Activated gamma-delta T cell treated with anti-CD3 and anti-CD28 coated beads, Interleukin-2, amount 50 U/mL, for 16 hours (primary cell): ENCODE measurements at regions not wholly inside any gene's neighbourhood (a gene's known extent, or its start where the extent isn't known, plus 50 kb on each side); places are given as distances from the start of the nearest gene placed in this dataset.
"Not testable (repeated sequence)": the region's sequence is repeated elsewhere in the genome, so short reads cannot be mapped to it uniquely, and the experiment has no call there.

Source experiments
- DNase-seq: peaks from one replicate; pipeline ENCODE4 v3.0.0-alpha.2; 2020; ENCODE audit warnings: low read depth

DNA sequence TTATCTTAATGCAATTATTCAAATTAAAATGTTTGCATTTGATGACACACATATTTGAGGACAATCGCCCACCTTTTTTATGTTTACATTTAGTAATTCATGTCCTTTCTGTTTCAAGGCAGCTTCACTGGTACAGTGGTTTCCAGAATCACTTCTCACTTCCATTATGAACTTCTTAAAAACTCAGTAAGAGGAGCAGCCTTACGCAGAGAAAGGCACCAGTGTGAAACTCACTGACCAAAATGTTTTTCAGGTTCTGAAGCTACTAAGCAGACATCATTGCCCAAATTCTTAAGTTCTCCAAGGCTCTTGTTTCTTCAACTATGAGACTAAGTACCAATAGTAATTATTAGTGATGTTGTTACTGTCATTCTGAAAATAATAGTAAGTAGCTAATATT lies 353.1 kb upstream of the CXADR start:
- no peak for DNase-seq

DNA sequence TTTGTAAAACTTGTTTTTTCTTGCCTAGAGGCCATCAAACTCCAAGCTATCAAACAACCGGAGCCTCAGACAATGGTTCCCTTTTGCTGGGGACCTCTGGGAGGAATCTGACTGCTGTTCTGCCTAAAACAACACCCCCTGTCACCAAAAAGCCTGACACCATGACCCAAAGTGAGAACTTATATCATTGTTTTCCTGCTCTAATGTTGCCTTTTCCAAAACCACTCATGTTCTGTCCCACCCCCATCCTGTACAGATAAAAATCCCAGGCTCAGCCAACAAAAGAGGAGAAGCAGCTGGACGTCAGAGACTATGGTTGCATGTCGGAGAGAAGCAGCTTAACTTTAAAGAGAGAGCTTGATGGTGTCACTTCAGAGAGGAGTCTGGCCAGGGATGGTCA lies 327.2 kb upstream of the CXADR start:
- no peak for DNase-seq

DNA sequence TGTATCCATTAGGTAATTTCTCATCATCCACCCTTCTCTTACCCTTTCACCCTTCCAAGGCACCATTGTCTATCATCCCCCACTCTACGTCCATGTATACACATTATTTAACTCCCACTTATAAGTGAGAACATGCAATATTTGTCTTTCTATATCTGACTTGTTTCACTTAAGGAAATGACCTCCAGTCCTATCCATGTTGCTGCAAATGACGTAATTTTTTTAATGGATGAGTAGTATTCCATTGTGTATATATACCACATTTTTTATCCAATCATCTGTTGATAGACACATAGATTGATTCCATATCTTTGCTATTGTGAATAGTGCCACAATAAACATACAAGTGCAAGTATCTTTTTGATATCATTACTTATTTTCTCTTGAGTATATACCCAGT lies 322.9 kb upstream of the CXADR start:
- DNase-seq, result no peak

DNA sequence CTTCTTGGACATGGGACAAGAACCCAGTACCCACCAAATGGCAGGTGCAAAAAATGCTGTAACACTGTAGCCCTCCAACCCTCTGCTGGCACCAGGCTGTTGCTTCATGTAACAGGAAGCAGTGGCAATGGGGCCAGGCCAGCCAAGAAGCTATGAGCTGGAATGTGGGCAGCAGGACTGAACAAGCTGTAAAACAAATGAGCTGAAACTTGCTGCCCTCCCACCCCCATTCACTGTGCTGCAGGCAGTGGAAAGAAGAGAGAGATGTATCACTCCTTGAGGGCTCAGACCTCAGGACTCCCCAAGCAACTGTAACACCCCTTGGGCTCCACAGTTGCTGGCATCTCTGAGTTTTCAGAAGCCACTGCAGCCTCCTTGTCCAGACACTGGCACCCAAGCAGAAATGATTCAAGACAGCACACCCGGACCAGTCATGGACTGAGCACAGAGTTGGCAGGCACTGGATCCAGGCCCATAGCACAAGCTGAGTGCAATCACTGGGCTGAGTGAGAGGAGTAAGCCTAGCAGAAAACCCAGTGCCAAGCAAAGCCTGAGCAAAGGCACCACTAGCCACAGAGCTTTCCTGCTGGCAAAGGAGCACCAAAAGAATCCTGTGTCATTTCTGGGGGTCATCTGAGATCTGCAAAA lies 321.4 kb upstream of the CXADR start:
- no peak for DNase-seq

DNA sequence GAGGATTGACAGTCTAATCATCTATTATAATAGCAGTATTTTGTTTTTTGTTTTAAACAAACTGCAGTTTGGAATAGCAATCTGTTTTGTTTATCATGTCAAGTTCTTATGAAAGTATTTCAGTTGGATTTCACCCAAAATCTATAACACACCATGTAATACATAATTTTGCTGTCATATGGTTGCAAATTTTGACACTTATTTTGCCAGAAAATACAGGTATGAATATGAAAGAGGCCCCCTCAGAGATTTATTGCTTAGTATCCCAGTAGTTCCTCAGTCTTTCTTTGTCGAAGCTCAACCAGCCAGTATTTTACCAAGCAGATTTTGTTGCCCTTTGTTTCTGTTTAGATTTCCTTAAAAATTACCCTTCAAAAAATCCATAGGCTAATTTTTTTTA lies 317.5 kb upstream of the CXADR start:
- DNase-seq, result no peak

DNA sequence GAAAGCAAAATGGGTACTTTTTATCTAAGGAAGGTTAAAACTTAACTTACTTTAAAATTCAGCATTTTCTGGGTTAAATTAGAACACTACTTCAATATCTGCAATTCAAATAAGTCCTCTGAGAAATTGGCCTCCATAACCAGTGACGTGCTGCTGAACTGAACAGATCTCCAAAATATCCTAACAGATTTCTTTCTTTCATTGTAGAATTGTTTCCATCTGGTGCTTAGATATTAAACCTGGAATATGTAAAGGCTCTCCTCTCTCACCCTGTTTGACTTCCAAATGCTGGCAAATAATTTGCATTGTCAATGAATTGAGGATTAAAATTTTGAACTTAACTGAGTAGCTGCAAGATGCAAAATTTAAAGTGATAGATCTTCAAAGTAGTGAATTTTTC lies 316.9 kb upstream of the CXADR start:
- no peak for DNase-seq

DNA sequence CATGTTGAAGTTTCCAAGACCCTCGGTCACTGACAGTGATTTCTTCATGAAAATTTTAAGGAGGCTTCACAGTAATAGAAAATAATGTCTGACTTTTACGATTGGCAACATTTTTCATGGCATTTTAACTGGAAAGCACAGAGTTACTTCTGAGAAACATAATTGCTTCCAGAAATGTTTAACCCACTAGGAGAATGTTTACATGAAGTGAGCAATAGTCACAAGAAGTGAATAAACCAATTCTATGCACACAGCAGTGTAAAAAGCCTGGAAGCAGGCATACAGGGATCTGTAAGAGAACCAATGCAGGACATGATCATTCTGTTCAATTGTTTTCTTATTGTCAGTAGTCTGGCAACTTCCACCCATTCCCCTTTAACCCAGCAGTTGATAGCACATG lies 316.2 kb upstream of the CXADR start:
- no peak for DNase-seq

DNA sequence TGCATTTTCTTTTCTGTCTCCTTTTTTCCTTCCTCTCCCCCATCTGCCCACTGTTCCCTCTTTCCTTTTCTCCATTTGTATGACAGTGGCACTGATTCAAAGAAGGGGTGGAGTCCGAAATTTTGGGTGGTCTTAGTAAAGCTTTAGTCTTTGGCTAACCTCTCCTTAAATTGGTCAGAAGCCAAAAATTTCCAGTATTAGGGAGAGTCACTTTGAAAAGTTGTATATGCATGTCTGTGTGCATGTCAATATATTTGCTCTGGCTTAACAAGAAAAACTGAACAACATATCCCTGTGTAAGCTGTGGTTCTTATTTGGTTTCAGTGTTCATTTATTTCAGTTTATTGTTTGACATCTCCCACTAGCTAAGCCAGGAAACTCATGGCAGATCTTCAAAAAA lies 314.8 kb upstream of the CXADR start:
- DNase-seq, result no peak

DNA sequence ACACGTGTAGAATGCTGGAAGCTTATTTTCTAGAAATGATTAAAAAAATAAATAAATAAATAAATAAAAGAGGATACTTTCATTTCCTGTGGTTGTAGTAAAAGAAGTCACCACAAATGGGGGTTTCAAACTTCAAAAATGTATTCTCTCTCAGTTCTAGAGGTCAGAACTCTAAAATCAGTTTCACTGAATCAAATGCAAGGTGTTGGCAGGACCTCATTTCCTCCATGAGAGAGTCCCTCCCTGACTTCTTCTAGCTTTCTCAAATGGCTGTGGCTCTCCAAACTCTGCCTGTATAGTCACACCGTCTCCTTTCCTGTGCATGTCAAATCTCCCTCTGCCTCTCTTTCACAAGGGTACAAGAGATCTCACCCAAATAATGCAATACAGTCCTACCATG lies 312.6 kb upstream of the CXADR start:
- DNase-seq, result no peak

DNA sequence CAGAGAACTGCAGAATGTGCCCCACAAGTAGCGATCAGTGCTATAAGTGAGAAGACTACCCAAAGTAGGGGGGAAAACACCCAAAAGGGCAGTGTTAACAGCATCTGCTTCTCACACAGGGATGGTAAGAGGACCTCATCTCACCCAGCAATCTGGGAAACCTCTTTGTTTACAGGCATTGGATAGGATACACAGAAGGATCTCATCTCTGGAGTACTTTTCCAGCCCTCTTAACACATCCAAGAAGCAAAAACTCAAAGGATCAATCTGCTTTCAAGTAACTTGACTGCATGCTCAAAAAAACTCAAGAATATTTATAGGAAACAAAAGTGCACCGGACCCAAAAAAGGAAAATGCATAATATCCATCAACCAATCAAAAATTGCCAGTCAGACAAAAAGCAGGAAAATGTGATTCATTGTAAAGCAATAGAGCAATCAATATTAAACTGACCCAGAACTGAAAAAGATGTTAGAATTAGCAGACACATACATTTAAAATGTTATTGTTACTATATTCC lies 311.0 kb upstream of the CXADR start:
- DNase-seq, result no peak

DNA sequence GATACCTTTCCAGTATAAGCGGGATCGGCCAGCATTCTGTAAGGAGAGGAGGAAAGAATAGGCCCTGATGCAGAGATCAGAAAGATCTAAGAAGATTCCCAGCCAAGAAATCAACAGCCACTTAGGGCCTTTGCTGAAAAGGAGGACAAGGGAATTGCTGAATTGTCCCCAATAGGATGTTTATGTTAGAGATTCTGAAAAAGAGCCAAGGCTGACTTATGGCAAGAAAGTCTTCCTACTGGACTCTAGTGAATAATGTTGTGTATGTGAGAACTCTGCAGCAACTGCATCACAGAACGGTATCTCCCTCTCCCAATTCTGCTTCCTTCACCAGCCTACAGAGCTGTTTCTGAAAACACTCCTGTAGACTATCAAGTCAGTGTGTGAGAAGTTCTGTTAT lies 298.0 kb upstream of the CXADR start:
- no peak for DNase-seq

DNA sequence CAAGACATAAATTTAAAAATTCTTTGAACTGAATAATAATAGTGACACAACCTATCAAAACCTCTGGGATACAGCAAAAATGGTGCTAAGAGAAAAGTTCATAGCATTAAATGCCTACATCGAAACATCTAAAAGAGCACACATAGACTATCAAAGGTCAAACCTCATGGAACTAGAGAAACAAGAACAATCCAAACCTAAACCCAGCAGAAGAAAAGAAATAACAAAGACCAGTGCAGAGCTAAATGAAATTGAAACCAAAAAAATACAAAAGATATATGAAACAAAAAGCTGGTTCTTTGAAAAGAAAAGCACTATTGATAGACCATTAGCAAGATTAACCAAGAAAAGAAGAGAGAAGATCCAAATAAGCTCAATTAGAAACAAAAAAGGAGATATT lies 293.8 kb upstream of the CXADR start:
- DNase-seq, result not testable (repeated sequence)

DNA sequence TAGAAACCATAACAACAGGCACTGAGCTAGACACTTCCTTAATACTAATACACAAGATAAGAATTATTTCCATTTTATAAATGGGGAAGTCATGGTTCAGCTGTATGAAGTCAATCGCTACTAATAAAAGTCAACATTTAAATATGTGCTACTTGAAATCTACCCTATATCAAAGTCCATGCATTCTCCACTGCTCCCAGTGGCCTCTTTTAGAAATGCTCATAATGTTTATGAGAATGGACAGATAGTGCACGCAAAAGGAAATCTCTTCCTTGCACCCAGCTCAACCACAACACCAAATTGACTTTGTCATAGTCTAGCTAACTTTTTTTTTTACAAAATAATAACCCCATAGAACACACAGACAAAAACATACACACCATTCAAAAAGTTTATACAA lies 281.7 kb upstream of the CXADR start:
- no peak for DNase-seq

DNA sequence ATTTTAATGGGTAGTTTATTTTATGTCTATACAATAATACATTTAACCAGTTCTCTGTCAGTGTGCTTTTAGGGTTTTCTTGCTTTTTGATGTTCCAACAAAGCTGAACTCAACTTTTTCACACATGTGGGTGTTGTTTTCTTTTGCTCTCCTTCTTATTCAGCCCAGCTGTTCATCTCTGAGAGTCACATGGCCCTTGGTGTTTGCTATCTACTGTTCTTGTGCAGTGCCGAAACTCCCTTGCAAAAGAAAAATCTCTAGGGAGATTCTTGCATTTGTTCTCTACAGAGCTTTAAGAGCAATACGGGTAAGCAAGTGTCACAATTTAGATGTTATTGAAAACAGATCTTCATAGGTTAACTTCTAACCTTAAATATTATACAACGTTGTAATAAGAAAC lies 281.1 kb upstream of the CXADR start:
- DNase-seq, result no peak

DNA sequence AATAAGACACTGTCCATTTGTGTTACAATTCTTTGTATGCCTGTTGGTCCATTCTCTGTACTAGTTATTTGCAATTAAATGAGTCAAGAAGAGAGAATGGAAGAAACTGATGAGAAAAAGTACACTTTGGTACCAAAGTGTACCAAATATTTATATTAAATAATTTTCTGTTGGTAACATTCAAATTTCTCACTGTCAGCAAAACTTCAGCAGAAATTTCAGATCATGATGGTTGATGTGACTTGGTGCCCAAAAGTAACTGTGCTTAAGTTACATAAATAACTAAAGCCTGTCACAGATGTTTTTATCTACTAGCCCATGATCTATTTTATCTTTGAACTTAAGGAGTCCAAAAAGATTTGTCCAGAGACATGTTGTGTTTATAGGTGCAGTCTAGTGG lies 274.4 kb upstream of the CXADR start:
- DNase-seq, result no peak

DNA sequence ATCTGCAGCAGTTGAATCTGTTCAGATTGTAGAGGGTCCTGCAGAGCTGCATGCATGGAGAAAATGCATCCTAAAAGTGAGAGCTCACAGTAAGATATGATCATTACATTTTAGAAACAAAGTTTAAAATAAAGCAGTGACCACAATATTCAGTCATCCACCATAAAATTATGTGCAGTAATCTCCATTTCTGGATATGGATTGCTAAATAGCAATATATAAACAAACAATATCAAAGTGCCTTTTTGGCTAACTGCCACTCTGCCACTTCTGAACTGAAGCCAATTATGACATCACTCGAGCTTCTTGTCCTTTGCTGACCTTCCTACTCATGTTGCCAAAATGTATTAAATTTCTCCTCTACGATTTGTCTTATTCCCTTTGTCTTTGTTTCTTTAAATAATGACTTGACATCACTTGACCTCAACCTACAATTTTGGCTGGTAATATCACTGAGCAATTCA lies 262.0 kb upstream of the CXADR start:
- DNase-seq, result no peak

DNA sequence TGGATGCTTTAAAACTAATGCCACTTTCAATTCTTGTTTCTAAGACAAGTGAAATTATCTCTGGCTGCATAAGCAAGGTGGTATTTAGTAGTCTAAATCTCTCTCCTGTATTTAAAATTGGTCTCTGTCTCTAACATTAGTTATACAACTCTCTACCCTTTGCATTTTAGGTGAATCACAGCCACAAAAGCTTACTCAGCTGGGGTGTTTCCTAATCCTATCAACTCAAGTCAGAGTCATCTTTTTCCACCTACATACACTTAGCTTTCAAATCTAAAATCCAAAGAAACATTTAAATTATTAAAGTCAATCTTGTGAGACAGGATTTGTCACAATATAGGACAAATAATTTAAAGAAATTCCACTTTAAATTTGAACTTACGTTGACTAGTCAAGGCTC lies 255.1 kb upstream of the CXADR start:
- no peak for DNase-seq

DNA sequence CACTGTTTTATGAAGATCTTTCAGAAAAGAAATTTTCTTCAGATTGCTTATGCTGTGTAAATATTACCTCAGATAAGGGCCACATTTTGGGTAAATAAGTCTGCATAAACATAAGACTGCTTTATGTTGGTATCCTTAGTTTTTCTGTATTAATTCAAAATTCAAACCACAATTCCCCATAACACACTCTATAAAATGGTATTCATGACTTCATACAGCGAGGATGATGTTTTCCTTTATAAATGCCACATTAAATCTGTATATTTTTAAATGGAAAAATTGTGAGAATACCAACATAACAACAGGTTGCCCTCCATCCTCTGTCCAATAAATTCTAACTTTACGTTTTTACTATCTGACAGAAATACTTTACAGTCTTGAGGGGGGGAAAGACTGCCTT lies 248.7 kb upstream of the CXADR start:
- no peak for DNase-seq

DNA sequence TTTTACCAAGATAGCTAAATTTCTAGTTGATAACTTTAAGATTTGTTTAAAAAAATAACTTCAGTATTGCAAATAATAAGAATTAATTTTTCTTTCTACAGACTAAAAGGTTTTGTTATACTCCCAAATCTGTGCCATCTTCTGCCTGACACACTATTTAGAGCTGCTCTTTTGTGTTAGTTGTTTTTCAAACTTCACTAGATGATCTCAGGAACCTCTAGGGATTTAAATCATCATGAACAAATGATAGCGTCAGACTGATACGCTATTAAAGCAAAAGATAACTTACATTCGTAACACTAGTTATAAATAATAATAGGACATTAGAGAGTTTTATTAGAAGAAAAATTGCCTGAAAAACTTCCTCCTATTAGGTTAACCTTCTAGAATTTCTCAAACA lies 243.1 kb upstream of the CXADR start:
- no peak for DNase-seq

DNA sequence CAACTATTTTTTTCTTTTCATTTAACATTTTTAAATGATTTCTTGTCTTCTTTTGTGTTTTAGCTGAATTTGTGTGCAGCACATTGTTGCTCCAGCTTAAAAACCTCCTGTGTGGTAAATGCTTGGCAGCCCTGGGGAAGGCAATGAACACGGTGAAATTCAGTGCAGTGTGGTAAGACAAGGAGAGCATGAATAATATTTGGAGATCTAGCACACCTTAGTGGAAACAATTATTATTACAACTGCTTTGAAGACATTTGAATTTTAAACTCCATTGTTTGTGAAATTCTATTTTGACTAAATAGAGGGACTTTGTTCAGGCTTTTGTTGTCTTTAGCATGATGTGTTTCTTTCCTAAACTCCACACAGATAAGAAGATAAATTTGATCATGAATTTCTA lies 242.6 kb upstream of the CXADR start:
- DNase-seq, result no peak

DNA sequence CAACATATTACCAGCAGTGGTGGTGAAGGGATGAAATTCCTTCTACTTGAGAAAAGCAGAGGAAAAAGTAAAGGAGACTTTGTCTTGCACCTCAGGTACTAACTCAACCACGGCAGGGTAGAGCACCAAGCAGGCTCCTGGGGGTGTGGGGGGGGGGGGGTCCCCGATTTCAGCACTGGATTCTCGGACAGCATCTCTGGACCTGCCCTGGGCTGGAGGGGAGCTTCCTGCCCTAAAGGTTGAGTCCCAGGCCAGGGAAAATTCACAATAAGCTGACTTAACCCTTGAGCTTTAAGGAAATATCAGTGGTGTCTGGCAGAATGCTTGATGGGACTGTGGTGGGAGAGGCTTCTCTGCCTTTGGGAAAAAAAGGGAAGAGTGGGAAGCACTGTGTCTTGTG lies 233.2 kb upstream of the CXADR start:
- no peak for DNase-seq

DNA sequence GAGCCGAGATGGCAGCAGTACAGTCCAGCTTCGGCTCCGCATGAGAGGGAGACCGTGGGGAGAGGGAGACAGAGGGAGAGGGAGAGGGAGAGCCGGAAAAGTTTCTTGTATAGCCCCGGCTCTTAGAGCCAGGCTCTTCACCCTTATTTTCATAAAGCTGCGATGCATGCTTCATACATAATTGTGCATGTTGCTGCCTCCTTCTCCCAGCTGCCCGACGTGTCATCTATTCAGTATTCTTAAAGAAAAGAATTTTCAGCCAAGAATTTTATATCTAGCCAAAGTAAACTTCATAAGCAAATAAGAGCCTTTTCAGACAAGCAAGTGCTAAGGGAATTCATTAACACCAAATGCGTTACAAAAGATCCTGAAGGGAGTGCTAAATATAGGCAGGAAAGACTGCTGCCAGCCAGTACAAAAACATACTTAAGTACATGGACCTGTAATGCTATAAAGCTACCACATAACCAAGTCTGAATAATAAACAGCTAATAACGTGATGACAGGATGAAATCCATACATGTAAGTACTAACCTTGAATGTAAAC lies 219.8 kb upstream of the CXADR start:
- not testable (repeated sequence) for DNase-seq

DNA sequence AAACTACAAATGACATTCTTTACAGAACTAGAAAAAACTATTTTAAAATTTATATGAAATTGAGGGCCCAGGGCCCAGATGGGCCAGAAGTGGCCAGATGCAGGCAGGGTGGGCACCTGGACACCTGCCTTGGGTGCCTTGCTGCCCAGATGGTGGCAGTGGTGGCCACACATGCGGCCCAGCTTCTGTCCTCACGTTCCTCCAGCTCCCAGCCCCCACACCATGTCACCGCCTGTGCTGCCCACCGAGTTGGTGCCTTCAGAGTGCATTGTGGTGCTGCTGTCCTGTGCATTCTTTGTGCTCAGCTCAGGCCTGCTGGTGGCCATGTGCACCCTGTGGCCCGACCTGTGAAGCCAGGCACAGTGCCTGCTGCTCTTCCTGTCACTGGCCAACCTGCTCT lies 216.8 kb upstream of the CXADR start:
- no peak for DNase-seq

DNA sequence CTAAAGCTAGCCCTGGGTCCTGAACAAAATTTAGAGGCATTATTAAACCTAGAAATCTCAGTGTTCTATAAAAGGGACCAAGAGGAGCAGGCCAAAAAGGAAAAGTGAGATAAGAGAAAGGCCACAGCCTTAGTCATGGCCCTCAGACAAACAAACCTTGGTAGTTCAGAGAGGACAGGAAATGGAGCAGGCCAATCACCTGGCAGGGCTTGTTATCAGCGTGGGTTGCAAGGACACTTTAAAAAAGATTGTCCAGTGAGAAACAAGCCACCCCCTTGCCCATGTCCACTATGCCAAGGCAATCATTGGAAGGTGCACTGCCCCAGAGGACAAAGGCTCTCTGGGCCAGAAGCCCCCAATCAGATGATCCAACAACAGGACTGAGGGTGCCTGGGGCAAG lies 213.3 kb upstream of the CXADR start:
- DNase-seq, result not testable (repeated sequence)
